ENCODE measurements at regions not wholly inside any gene's neighbourhood (a gene's known extent, or its start where the extent isn't known, plus 50 kb on each side); places are given as distances from the start of the nearest gene placed in this dataset.

- H3K27me3 ChIP-seq (replicated peaks in 2 of 5; ENCODE audit: control insufficient read depth in 4 of 5, insufficient read depth in 5 of 5, low read length in 4 of 5), result no peaks in the 10 kb centered on the region
- DNase-seq, result no peak
- 68% methylated on average over 4 of the region's 5 CpGs for WGBS (ENCODE audit: insufficient coverage)
- H3K27ac ChIP-seq (ENCODE audit: insufficient read depth in 1 of 2, low read depth in 1 of 2, low read length in 2 of 2, poor library complexity in 1 of 2, severe bottlenecking in 2 of 2), result no peak overlapping the region
- ChIA-PET CTCF (no interaction called here), POLR2A (no interaction called here)
- peaks cover 0 to 2% (median 0%) of the 10 kb centered on the region in 5 experiments for H3K9me3 ChIP-seq (ENCODE audit: control extremely low read depth in 1 of 5, control insufficient read depth in 4 of 5, insufficient read depth in 2 of 5, low read depth in 1 of 5, low read length in 4 of 5)
- no peak overlapping the region for H3K4me3 ChIP-seq (ENCODE audit: control insufficient read depth in 1 of 7, extremely low read depth in 1 of 7, insufficient read depth in 4 of 7, low read depth in 2 of 7, low read length in 6 of 7)
- H3K4me1 ChIP-seq (ENCODE audit: control extremely low read depth in 1 of 4, control insufficient read depth in 4 of 4, insufficient read depth in 4 of 4, low read length in 3 of 4), result no peaks in the 10 kb centered on the region
- no peaks in the 10 kb centered on the region for H3K36me3 ChIP-seq (ENCODE audit: control insufficient read depth in 4 of 4, insufficient read depth in 4 of 4, low read length in 3 of 4)
Observed at GRCh38 chr21:28072601-28073000, 920.1 kb downstream of the LTN1 start.

GRCh38 chr21:28069450-28069923 lies 923.2 kb downstream of the LTN1 start:
- ChIA-PET POLR2A (no interaction called here), CTCF (no interaction called here)
- Histone ChIP-seq H3K9me3 (ENCODE audit: control extremely low read depth in 1 of 5, control insufficient read depth in 4 of 5, insufficient read depth in 2 of 5, low read depth in 1 of 5, low read length in 4 of 5) (no peaks in the 10 kb centered on the region), H3K4me1 (ENCODE audit: control extremely low read depth in 1 of 4, control insufficient read depth in 4 of 4, insufficient read depth in 4 of 4, low read length in 3 of 4) (peaks cover 0 to 4% (median 0%) of the 10 kb centered on the region in 4 experiments), H3K27ac (ENCODE audit: insufficient read depth in 1 of 2, low read depth in 1 of 2, low read length in 2 of 2, poor library complexity in 1 of 2, severe bottlenecking in 2 of 2) (no peak overlapping the region), H3K27me3 (replicated peaks in 2 of 5; ENCODE audit: control insufficient read depth in 4 of 5, insufficient read depth in 5 of 5, low read length in 4 of 5) (no peaks in the 10 kb centered on the region), H3K4me3 (ENCODE audit: control insufficient read depth in 1 of 7, extremely low read depth in 1 of 7, insufficient read depth in 4 of 7, low read depth in 2 of 7, low read length in 6 of 7) (no peak overlapping the region), H3K36me3 (ENCODE audit: control insufficient read depth in 4 of 4, insufficient read depth in 4 of 4, low read length in 3 of 4) (no peaks in the 10 kb centered on the region)
- 70% methylated on average over 3 of the region's 6 CpGs for WGBS (ENCODE audit: insufficient coverage)
- no peak for DNase-seq

DNA sequence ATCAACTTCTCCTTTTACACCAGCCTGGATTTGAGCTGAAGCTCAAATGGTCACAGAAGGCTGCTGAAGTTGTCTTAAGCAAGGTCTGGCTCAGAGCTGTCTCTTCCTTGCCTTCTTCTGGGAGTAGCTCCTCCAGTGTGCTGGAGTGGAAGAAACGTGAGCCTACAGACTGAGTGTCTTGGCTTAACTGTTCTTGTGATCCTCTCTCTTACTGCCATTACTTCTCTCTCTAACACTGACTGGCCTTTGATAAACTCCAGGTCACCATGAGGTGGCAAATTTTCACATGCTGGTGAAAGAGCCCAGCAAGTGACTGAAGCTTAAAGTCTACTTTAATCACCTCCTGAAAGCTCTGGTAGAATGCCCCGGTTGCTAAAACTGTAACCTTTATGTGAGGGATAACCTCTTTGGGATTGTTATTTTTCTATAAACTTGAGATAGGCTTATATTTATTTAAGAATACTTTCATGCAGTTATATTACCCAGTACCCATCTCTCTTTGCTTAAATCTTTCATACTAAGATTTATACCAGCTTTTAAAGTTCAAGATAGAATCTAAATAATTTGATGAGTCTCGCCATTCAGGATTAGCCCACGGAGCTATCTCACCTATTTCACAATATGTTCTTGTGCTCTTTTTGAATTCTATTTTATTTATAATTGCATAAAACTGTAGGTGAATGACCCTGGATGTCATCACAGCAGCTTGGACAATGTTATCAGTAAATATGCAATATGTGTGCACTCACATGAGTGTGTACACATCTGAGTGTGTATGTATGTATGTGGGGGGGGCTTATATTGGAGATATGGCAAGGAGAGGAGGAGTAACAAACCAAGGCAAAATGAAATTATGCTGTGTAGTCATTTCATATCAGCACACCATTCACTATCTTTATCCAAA lies 924.0 kb downstream of the LTN1 start:
- Histone ChIP-seq H3K9me3 (ENCODE audit: control extremely low read depth in 1 of 5, control insufficient read depth in 4 of 5, insufficient read depth in 2 of 5, low read depth in 1 of 5, low read length in 4 of 5) (no peaks in the 10 kb centered on the region), H3K4me1 (ENCODE audit: control extremely low read depth in 1 of 4, control insufficient read depth in 4 of 4, insufficient read depth in 4 of 4, low read length in 3 of 4) (peaks cover 0 to 4% (median 0%) of the 10 kb centered on the region in 4 experiments), H3K4me3 (ENCODE audit: control insufficient read depth in 1 of 7, extremely low read depth in 1 of 7, insufficient read depth in 4 of 7, low read depth in 2 of 7, low read length in 6 of 7) (no peak overlapping the region), H3K36me3 (ENCODE audit: control insufficient read depth in 4 of 4, insufficient read depth in 4 of 4, low read length in 3 of 4) (no peaks in the 10 kb centered on the region), H3K27me3 (replicated peaks in 2 of 5; ENCODE audit: control insufficient read depth in 4 of 5, insufficient read depth in 5 of 5, low read length in 4 of 5) (no peaks in the 10 kb centered on the region), H3K27ac (ENCODE audit: insufficient read depth in 1 of 2, low read depth in 1 of 2, low read length in 2 of 2, poor library complexity in 1 of 2, severe bottlenecking in 2 of 2) (no peak overlapping the region)
- WGBS (ENCODE audit: insufficient coverage), result no CpG with 5 or more reads among the region's 4 CpGs
- ChIA-PET POLR2A (no interaction called here), CTCF (interaction anchor here (1.2 kb wide), 1 partner anchor 677 kb away, joined by 4 read pairs; no protein-coding TSS in a partner anchor)
- peak in 2 of 3 donors; percentile 5 to 7 for DNase-seq

DNA sequence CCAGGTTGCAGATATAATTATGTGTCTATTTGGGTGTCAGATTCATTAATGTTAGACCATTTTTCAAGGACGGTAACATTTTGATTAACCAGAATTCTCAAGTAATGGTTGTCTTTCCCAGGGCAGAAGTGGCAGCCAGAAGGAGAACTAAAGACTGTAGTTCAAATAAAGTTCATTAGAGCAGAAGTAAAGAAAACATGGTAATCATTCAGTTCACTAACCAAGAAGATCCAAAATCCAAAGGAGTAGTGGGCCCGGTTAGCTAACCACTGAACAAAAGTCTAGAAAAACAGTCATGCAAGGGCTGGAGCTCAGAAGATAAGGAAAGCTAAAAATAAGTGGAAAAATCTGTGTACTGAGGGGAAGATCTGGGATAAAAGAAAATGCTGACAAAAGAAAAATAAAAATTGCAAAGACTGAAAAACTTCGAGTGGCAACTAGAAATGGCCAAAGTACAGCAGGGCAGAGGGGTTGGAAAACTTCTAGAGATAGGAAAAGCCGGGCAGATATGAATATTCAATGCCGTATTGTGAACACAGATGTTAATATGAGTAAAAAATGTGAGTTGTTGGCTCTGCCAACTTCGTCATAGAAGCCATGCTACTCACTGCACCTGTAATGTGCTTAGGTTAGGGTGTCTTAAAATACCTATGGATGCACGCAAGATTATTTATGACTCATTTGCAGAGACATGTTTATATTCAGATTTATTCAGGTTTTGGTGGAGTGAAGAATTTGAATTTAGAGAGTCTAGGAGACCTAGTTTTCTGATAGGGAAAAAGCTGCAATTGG lies 925.9 kb downstream of the LTN1 start:
- Histone ChIP-seq H3K27ac (ENCODE audit: insufficient read depth in 1 of 2, low read depth in 1 of 2, low read length in 2 of 2, poor library complexity in 1 of 2, severe bottlenecking in 2 of 2) (no peak overlapping the region), H3K36me3 (ENCODE audit: control insufficient read depth in 4 of 4, insufficient read depth in 4 of 4, low read length in 3 of 4) (no peaks in the 10 kb centered on the region), H3K4me1 (ENCODE audit: control extremely low read depth in 1 of 4, control insufficient read depth in 4 of 4, insufficient read depth in 4 of 4, low read length in 3 of 4) (peaks cover 0 to 4% (median 0%) of the 10 kb centered on the region in 4 experiments), H3K4me3 (ENCODE audit: control insufficient read depth in 1 of 7, extremely low read depth in 1 of 7, insufficient read depth in 4 of 7, low read depth in 2 of 7, low read length in 6 of 7) (no peak overlapping the region), H3K27me3 (replicated peaks in 2 of 5; ENCODE audit: control insufficient read depth in 4 of 5, insufficient read depth in 5 of 5, low read length in 4 of 5) (no peaks in the 10 kb centered on the region), H3K9me3 (ENCODE audit: control extremely low read depth in 1 of 5, control insufficient read depth in 4 of 5, insufficient read depth in 2 of 5, low read depth in 1 of 5, low read length in 4 of 5) (no peaks in the 10 kb centered on the region)
- DNase-seq, result no peak
- ChIA-PET CTCF (no interaction called here), POLR2A (no interaction called here)
- 98% methylated on average over 5 of the region's 7 CpGs for WGBS (ENCODE audit: insufficient coverage)

DNA sequence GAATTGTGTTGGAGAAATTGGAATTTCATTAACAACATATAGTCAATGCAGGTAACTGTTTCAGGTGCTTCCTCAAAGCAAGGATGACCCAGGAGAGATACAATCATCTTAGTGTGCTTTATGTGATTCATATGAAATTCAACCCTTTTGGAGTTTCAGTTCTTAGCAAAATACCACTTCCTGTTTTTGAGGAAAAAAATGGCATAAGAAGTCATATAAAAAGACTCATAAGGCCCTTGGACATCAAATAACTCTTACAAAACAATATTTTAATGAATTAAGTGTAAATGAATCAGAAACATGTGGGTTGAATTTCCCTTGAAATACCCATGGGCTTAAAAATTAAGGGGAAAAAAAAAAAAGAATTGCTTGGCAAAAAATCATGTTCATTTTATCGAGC lies 926.6 kb downstream of the LTN1 start:
- H3K27me3 ChIP-seq (replicated peaks in 2 of 5; ENCODE audit: control insufficient read depth in 4 of 5, insufficient read depth in 5 of 5, low read length in 4 of 5), result no peaks in the 10 kb centered on the region

DNA sequence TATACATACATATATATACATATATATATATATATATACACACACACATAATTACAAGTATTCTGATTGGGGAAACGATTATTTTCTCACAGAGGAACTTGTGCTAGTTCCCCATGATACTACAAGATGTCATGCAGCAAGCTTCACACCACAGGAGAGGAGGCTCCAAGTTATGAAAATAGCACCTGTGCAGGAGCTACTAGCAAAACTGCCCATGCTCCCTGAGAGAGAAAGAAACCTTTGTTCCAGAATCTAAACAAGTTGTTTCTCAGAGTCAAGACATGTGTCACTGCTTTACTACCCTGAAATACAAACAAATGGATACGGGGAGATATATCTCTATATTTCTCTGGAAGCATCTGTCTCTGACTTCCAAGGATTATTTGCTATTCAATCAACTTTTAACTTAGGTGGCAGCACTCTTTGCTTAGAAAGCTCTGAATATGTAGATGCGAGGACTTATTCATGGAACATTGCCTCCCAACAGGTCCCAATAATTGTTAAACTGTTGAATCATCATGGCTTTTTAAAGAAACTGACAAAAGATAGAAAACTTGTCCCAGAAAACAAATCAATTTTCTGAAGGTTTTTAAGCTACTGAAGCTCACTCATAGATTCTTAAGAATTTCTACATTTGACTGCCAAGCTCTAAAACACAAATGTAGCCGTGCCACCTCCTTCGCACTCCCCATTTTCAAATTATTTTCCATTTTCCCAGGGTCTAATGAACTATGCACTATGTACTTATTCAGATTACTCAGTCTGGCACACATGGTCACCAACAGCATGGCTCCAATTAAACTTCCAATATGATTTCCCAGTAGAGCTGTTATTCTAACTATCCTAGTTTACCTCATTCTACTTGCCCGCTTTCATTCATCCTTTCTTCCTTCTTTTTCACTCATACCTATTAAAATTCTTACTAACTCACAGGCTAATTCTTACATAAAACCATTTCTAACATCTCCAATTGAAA lies 929.1 kb downstream of the LTN1 start:
- Histone ChIP-seq H3K4me3 (ENCODE audit: control insufficient read depth in 1 of 7, extremely low read depth in 1 of 7, insufficient read depth in 4 of 7, low read depth in 2 of 7, low read length in 6 of 7) (no peak overlapping the region), H3K36me3 (ENCODE audit: control insufficient read depth in 4 of 4, insufficient read depth in 4 of 4, low read length in 3 of 4) (no peaks in the 10 kb centered on the region), H3K9me3 (ENCODE audit: control extremely low read depth in 1 of 5, control insufficient read depth in 4 of 5, insufficient read depth in 2 of 5, low read depth in 1 of 5, low read length in 4 of 5) (no peaks in the 10 kb centered on the region), H3K27me3 (replicated peaks in 2 of 5; ENCODE audit: control insufficient read depth in 4 of 5, insufficient read depth in 5 of 5, low read length in 4 of 5) (no peaks in the 10 kb centered on the region), H3K4me1 (ENCODE audit: control extremely low read depth in 1 of 4, control insufficient read depth in 4 of 4, insufficient read depth in 4 of 4, low read length in 3 of 4) (peaks cover 0 to 4% (median 0%) of the 10 kb centered on the region in 4 experiments), H3K27ac (ENCODE audit: insufficient read depth in 1 of 2, low read depth in 1 of 2, low read length in 2 of 2, poor library complexity in 1 of 2, severe bottlenecking in 2 of 2) (no peak overlapping the region)
- WGBS (ENCODE audit: insufficient coverage), result 96% methylated on average over 5 of the region's 6 CpGs
- DNase-seq, result no peak
- POLR2A ChIA-PET, result no interaction called here
- CTCF ChIA-PET, result interaction anchor here (1.8 kb wide), 1 partner anchor 16 kb away, joined by 5 read pairs; no protein-coding TSS in a partner anchor

More for the DNA sequence above, 926.6 kb downstream of the LTN1 start:
- ChIA-PET CTCF (no interaction called here), POLR2A (no interaction called here)
- WGBS (ENCODE audit: insufficient coverage), result no CpG with 5 or more reads among the region's 1 CpG
- DNase-seq, result peak in 2 of 3 donors; percentile 43 to 57
- no peak overlapping the region for H3K27ac ChIP-seq (ENCODE audit: insufficient read depth in 1 of 2, low read depth in 1 of 2, low read length in 2 of 2, poor library complexity in 1 of 2, severe bottlenecking in 2 of 2)
- no peak overlapping the region for H3K4me3 ChIP-seq (ENCODE audit: control insufficient read depth in 1 of 7, extremely low read depth in 1 of 7, insufficient read depth in 4 of 7, low read depth in 2 of 7, low read length in 6 of 7)
- H3K36me3 ChIP-seq (ENCODE audit: control insufficient read depth in 4 of 4, insufficient read depth in 4 of 4, low read length in 3 of 4), result no peaks in the 10 kb centered on the region
- no peaks in the 10 kb centered on the region for H3K9me3 ChIP-seq (ENCODE audit: control extremely low read depth in 1 of 5, control insufficient read depth in 4 of 5, insufficient read depth in 2 of 5, low read depth in 1 of 5, low read length in 4 of 5)
- H3K4me1 ChIP-seq (ENCODE audit: control extremely low read depth in 1 of 4, control insufficient read depth in 4 of 4, insufficient read depth in 4 of 4, low read length in 3 of 4), result peaks cover 0 to 4% (median 0%) of the 10 kb centered on the region in 4 experiments

Data from common myeloid progenitor, CD34-positive (primary cell).